ENCODE measurements at regions not wholly inside any gene's neighbourhood (a gene's known extent, or its start where the extent isn't known, plus 50 kb on each side); places are given as distances from the start of the nearest gene placed in this dataset.

DNA sequence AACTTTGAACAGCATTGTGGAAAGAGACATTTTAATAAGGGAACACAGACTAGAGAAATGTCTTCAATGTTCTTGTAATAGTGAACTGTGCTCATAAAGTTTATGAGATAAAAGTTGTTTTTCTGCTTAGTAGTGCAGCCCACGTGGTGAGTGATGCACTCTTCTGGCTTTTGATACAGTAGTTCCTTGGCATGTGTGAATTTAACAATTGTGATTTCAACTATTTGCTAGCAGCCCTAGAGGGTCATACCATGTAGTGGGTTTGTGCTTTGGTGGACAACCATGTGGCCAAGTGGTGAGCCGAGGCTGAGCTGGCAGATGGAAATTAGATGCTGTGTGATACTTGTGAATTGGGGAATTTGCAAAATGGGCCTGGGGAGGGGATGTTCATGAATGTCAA lies 116.2 kb upstream of the SLC4A4 start:
- Histone ChIP-seq H3K4me2 (ENCODE audit: control insufficient read depth, insufficient read depth) (no peak overlapping the region), H3K4me1 (ENCODE audit: control insufficient read depth, insufficient read depth, low read length) (no peaks in the 10 kb centered on the region), H3K27me3 (replicated peaks in 1 of 2; ENCODE audit: control insufficient read depth in 2 of 2, insufficient read depth in 2 of 2, low read length in 1 of 2) (no peaks in the 10 kb centered on the region; a peak in 1 of 4 replicates), H3K9me3 (replicated peaks; ENCODE audit: control insufficient read depth, insufficient read depth, low read length) (no peaks in the 10 kb centered on the region), H3K36me3 (ENCODE audit: control insufficient read depth in 2 of 2, insufficient read depth in 2 of 2, low read length in 1 of 2) (no peaks in the 10 kb centered on the region), H3K9ac (ENCODE audit: control insufficient read depth, insufficient read depth, low read length) (no peak overlapping the region), H4K20me1 (ENCODE audit: control insufficient read depth, insufficient read depth) (no peaks in the 10 kb centered on the region), H3K4me3 (no peak overlapping the region), H2AFZ (ENCODE audit: control insufficient read depth, low read depth, low read length) (no peak overlapping the region), H3K27ac (ENCODE audit: control insufficient read depth, insufficient read depth) (no peak overlapping the region), H3K79me2 (ENCODE audit: control insufficient read depth, insufficient read depth, low read length) (no peaks in the 10 kb centered on the region)
- SMC1A ChIA-PET (ENCODE audit: uncharacterized antibody, unreplicated experiment) = no interaction called here
- no TSS peak for BruUV-seq (replicated peaks)
- TF ChIP-seq, protein P1, sequence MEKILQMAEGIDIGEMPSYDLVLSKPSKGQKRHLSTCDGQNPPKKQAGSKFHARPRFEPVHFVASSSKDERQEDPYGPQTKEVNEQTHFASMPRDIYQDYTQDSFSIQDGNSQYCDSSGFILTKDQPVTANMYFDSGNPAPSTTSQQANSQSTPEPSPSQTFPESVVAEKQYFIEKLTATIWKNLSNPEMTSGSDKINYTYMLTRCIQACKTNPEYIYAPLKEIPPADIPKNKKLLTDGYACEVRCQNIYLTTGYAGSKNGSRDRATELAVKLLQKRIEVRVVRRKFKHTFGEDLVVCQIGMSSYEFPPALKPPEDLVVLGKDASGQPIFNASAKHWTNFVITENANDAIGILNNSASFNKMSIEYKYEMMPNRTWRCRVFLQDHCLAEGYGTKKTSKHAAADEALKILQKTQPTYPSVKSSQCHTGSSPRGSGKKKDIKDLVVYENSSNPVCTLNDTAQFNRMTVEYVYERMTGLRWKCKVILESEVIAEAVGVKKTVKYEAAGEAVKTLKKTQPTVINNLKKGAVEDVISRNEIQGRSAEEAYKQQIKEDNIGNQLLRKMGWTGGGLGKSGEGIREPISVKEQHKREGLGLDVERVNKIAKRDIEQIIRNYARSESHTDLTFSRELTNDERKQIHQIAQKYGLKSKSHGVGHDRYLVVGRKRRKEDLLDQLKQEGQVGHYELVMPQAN (conservative IDR thresholded peaks at IDR 0.05) = no peak
- TF ChIP-seq MEF2A (IDR thresholded peaks at IDR 0.05; ENCODE audit: insufficient read depth, low read depth, low read length) (no peak), FOXK2 (IDR thresholded peaks at IDR 0.05) (no peak), MTA3 (IDR thresholded peaks at IDR 0.05; ENCODE audit: borderline replicate concordance, low read length) (no peak), NRF1 (conservative IDR thresholded peaks at IDR 0.05; ENCODE audit: low read depth, low read length) (no peak), SMARCA5 (IDR thresholded peaks at IDR 0.05) (no peak), NR2C2 (IDR thresholded peaks at IDR 0.05; ENCODE audit: borderline replicate concordance, control insufficient read depth, insufficient read length, low read depth) (no peak), FOS (IDR thresholded peaks at IDR 0.05; ENCODE audit: borderline replicate concordance, extremely low read depth, insufficient read length) (no peak), ZNF274 (IDR thresholded peaks at IDR 0.05; ENCODE audit: insufficient read depth, insufficient read length) (no peak), RB1 (IDR thresholded peaks at IDR 0.05; ENCODE audit: borderline replicate concordance) (no peak), ZNF207 (IDR thresholded peaks at IDR 0.05; ENCODE audit: borderline replicate concordance) (no peak), NFYB (IDR thresholded peaks at IDR 0.05; ENCODE audit: insufficient read depth, low read depth, low read length) (no peak), RUNX3 (IDR thresholded peaks at IDR 0.05; ENCODE audit: low read length) (no peak), SRF (IDR thresholded peaks at IDR 0.05; ENCODE audit: low read depth in 2 of 2, low read length in 2 of 2) (no peak)
- TF ChIP-seq, protein P2, sequence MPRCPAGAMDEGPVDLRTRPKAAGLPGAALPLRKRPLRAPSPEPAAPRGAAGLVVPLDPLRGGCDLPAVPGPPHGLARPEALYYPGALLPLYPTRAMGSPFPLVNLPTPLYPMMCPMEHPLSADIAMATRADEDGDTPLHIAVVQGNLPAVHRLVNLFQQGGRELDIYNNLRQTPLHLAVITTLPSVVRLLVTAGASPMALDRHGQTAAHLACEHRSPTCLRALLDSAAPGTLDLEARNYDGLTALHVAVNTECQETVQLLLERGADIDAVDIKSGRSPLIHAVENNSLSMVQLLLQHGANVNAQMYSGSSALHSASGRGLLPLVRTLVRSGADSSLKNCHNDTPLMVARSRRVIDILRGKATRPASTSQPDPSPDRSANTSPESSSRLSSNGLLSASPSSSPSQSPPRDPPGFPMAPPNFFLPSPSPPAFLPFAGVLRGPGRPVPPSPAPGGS (IDR thresholded peaks at IDR 0.05; ENCODE audit: borderline replicate concordance, insufficient read depth, low read depth, low read length, poor library complexity, severe bottlenecking) = no peak
- TF ChIP-seq, protein P3, sequence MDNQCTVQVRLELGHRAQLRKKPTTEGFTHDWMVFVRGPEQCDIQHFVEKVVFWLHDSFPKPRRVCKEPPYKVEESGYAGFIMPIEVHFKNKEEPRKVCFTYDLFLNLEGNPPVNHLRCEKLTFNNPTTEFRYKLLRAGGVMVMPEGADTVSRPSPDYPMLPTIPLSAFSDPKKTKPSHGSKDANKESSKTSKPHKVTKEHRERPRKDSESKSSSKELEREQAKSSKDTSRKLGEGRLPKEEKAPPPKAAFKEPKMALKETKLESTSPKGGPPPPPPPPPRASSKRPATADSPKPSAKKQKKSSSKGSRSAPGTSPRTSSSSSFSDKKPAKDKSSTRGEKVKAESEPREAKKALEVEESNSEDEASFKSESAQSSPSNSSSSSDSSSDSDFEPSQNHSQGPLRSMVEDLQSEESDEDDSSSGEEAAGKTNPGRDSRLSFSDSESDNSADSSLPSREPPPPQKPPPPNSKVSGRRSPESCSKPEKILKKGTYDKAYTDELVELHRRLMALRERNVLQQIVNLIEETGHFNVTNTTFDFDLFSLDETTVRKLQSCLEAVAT (IDR thresholded peaks at IDR 0.05) = no peak
- TF ChIP-seq, protein P4, sequence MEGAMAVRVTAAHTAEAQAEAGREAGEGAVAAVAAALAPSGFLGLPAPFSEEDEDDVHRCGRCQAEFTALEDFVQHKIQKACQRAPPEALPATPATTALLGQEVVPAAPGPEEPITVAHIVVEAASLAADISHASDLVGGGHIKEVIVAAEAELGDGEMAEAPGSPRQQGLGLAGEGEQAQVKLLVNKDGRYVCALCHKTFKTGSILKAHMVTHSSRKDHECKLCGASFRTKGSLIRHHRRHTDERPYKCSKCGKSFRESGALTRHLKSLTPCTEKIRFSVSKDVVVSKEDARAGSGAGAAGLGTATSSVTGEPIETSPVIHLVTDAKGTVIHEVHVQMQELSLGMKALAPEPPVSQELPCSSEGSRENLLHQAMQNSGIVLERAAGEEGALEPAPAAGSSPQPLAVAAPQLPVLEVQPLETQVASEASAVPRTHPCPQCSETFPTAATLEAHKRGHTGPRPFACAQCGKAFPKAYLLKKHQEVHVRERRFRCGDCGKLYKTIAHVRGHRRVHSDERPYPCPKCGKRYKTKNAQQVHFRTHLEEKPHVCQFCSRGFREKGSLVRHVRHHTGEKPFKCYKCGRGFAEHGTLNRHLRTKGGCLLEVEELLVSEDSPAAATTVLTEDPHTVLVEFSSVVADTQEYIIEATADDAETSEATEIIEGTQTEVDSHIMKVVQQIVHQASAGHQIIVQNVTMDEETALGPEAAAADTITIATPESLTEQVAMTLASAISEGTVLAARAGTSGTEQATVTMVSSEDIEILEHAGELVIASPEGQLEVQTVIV (IDR thresholded peaks at IDR 0.05; ENCODE audit: borderline replicate concordance, partially characterized antibody) = no peak
- no peak for FAIRE-seq
- CTCF ChIA-PET = no interaction called here
- DNase-seq (ENCODE audit: low read depth, low spot score) = no peak
- in situ Hi-C loops (cut with MboI) (no loop called here), intact Hi-C loops (cut with micrococcal nuclease; ENCODE audit: unreplicated experiment) (no loop called here)
- POLR2A ChIA-PET = no interaction called here
- ATAC-seq = no peak
- RAD21 ChIA-PET (ENCODE audit: unreplicated experiment) = no interaction called here
- 0% methylated on average over 2 of the region's 2 CpGs for WGBS (ENCODE audit: insufficient coverage, insufficient replicate concordance, low lambda C conversion rate, missing lambda C conversion rate)
